Neural progenitor cell (in vitro differentiated cells): ENCODE measurements at regions not wholly inside any gene's neighbourhood (a gene's known extent, or its start where the extent isn't known, plus 50 kb on each side); places are given as distances from the start of the nearest gene placed in this dataset.

ENCODE experiments used
- DNase-seq: peaks from one replicate; pipeline ENCODE4 v3.0.0-alpha.2; 2016; ENCODE audit warnings: low spot score
- H2AFZ ChIP-seq: fragments of 200-600 bp; sonication (generic); replicated peaks from 2 replicates; pipeline ENCODE4 v1.6.1; 2016; ENCODE audit warnings: antibody characterized with exemption
- H3F3A ChIP-seq: fragments of 200-600 bp; sonication (generic); 2 replicates; pipeline ENCODE4 v1.6.1; 2016; ENCODE audit warnings: antibody characterized with exemption, low read depth
- H3K27ac ChIP-seq: fragments of 200-600 bp; sonication (generic); 2 replicates; pipeline ENCODE4 v1.5.1; 2016; ENCODE audit warnings: mild to moderate bottlenecking
- H3K27me3 ChIP-seq: fragments of 200-600 bp; sonication (generic); 2 replicates; pipeline ENCODE4 v1.6.1; 2016; ENCODE audit warnings: mild to moderate bottlenecking, moderate library complexity
- H3K36me3 ChIP-seq: fragments of 200-600 bp; sonication (generic); 2 replicates; pipeline ENCODE4 v1.5.1; 2016
- H3K4me1 ChIP-seq: fragments of 200-600 bp; sonication (generic); 2 replicates; pipeline ENCODE4 v1.6.1; 2016; ENCODE audit warnings: mixed run types
- H3K4me2 ChIP-seq: fragments of 200-600 bp; sonication (generic); 2 replicates; pipeline ENCODE4 v1.6.1; 2016
- H3K4me3 ChIP-seq: fragments of 200-600 bp; sonication (generic); 2 replicates; pipeline ENCODE4 v1.5.1; 2016
- H3K79me2 ChIP-seq: fragments of 200-600 bp; sonication (generic); 2 replicates; pipeline ENCODE4 v1.6.1; 2016; ENCODE audit warnings: low read depth
- H3K9ac ChIP-seq: fragments of 200-600 bp; sonication (generic); 2 replicates; pipeline ENCODE4 v1.6.1; 2016
- H3K9me3 ChIP-seq: fragments of 200-600 bp; sonication (generic); 2 replicates; pipeline ENCODE4 v1.5.1; 2016; ENCODE audit warnings: low read depth
- H4K20me1 ChIP-seq: fragments of 200-600 bp; sonication (generic); 2 replicates; pipeline ENCODE4 v1.6.1; 2016; ENCODE audit warnings: low read depth
- H3K27ac Mint-ChIP-seq: 3 replicates; pipeline ENCODE4 v1.8.0; 2021; ENCODE audit warnings: mixed read lengths
- H3K27me3 Mint-ChIP-seq: 2 replicates; pipeline ENCODE4 v1.8.0; 2022; ENCODE audit warnings: low read depth, mild to moderate bottlenecking, inconsistent platforms, moderate library complexity, mixed read lengths; ENCODE audit not compliant: insufficient read depth
- H3K36me3 Mint-ChIP-seq: 3 replicates; pipeline ENCODE4 v1.8.0; 2021; ENCODE audit warnings: mixed read lengths
- H3K4me1 Mint-ChIP-seq: 3 replicates; pipeline ENCODE4 v1.8.0; 2021; ENCODE audit warnings: mixed read lengths
- H3K4me3 Mint-ChIP-seq: 3 replicates; pipeline ENCODE4 v1.8.0; 2021; ENCODE audit warnings: mild to moderate bottlenecking, moderate library complexity, mixed read lengths
- H3K9me3 Mint-ChIP-seq: 3 replicates; pipeline ENCODE4 v1.8.0; 2020; ENCODE audit warnings: mixed read lengths
- CTCF ChIP-seq: fragments of 200-600 bp; sonication (generic); IDR thresholded peaks from 2 replicates; pipeline ENCODE4 v1.5.1; 2017; ENCODE audit warnings: antibody characterized with exemption, mild to moderate bottlenecking
- EZH2 ChIP-seq: fragments of 200-600 bp; sonication (generic); IDR thresholded peaks from 2 replicates; pipeline ENCODE4 v1.6.1; 2017; ENCODE audit warnings: antibody characterized with exemption, mild to moderate bottlenecking, moderate library complexity
- EZH2phosphoT487 ChIP-seq: fragments of 200-600 bp; sonication (generic); IDR thresholded peaks from 2 replicates; pipeline ENCODE4 v1.6.1; 2017; ENCODE audit warnings: antibody characterized with exemption

GRCh38 chr1:81010126-81010525 is 790.6 kb upstream of the ADGRL2 start:
- Mint-ChIP-seq H3K4me3 (no peak overlapping the region), H3K9me3 (peaks cover 3% of the 10 kb centered on the region), H3K27me3 (peaks cover 2% of the 10 kb centered on the region), H3K4me1 (no peaks in the 10 kb centered on the region), H3K36me3 (no peaks in the 10 kb centered on the region), H3K27ac (no peak overlapping the region)
- Histone ChIP-seq H3K4me1 (peaks cover 9% of the 10 kb centered on the region), H3K27me3 (no peaks in the 10 kb centered on the region), H3K27ac (no peak overlapping the region), H3K36me3 (no peaks in the 10 kb centered on the region), H3K4me2 (no peak overlapping the region), H3F3A (no peaks in the 10 kb centered on the region), H2AFZ (no peak overlapping the region), H3K9me3 (no peaks in the 10 kb centered on the region), H3K9ac (no peak overlapping the region), H3K4me3 (no peak overlapping the region), H4K20me1 (no peaks in the 10 kb centered on the region), H3K79me2 (no peaks in the 10 kb centered on the region)
- no peak for TF ChIP-seq EZH2
- no peak for TF ChIP-seq EZH2phosphoT487
- TF ChIP-seq CTCF, result no peak
- DNase-seq, result no peak

GRCh38 chr1:81008293-81008692 is 792.4 kb upstream of the ADGRL2 start:
- Mint-ChIP-seq H3K9me3 (no peaks in the 10 kb centered on the region), H3K36me3 (no peaks in the 10 kb centered on the region)

GRCh38 chr1:81007024-81007423 is 793.7 kb upstream of the ADGRL2 start:
- no peak overlapping the region for H3K4me3 ChIP-seq
- Mint-ChIP-seq H3K27me3 (peaks cover 2% of the 10 kb centered on the region), H3K4me1 (no peaks in the 10 kb centered on the region), H3K4me3 (no peak overlapping the region), H3K36me3 (no peaks in the 10 kb centered on the region), H3K27ac (no peak overlapping the region), H3K9me3 (no peaks in the 10 kb centered on the region)
- H3K27me3 ChIP-seq, result no peaks in the 10 kb centered on the region
- H3F3A ChIP-seq, result no peaks in the 10 kb centered on the region
- no peak for DNase-seq
- no peaks in the 10 kb centered on the region for H3K9me3 ChIP-seq
- no peaks in the 10 kb centered on the region for H3K36me3 ChIP-seq
- TF ChIP-seq EZH2 (no peak), EZH2phosphoT487 (no peak), CTCF (no peak)
- no peak overlapping the region for H3K4me2 ChIP-seq
- no peaks in the 10 kb centered on the region for H4K20me1 ChIP-seq
- H3K27ac ChIP-seq, result no peak overlapping the region
- no peaks in the 10 kb centered on the region for H3K79me2 ChIP-seq
- H3K9ac ChIP-seq, result no peak overlapping the region
- H2AFZ ChIP-seq, result no peak overlapping the region
- H3K4me1 ChIP-seq, result peaks cover 9% of the 10 kb centered on the region

More at GRCh38 chr1:81008293-81008692, 792.4 kb upstream of the ADGRL2 start:
- DNase-seq, result no peak
- Histone ChIP-seq H3K9me3 (no peaks in the 10 kb centered on the region), H3K79me2 (no peaks in the 10 kb centered on the region), H3K4me1 (peaks cover 9% of the 10 kb centered on the region), H3K27ac (no peak overlapping the region), H4K20me1 (no peaks in the 10 kb centered on the region), H3K4me3 (no peak overlapping the region), H3K36me3 (no peaks in the 10 kb centered on the region), H3F3A (no peaks in the 10 kb centered on the region), H3K9ac (no peak overlapping the region), H3K4me2 (no peak overlapping the region), H2AFZ (no peak overlapping the region), H3K27me3 (no peaks in the 10 kb centered on the region)
- H3K4me1 Mint-ChIP-seq, result no peaks in the 10 kb centered on the region
- TF ChIP-seq EZH2phosphoT487, result no peak
- no peak for TF ChIP-seq EZH2
- TF ChIP-seq CTCF, result no peak
- peaks cover 2% of the 10 kb centered on the region for H3K27me3 Mint-ChIP-seq
- no peak overlapping the region for H3K4me3 Mint-ChIP-seq
- no peak overlapping the region for H3K27ac Mint-ChIP-seq

GRCh38 chr1:81006502-81006901 is 794.2 kb upstream of the ADGRL2 start:
- no peak for TF ChIP-seq CTCF
- no peak for TF ChIP-seq EZH2
- no peak for TF ChIP-seq EZH2phosphoT487
- no peak overlapping the region for H3K4me2 ChIP-seq
- no peaks in the 10 kb centered on the region for H3K36me3 ChIP-seq
- H3K27ac Mint-ChIP-seq, result no peak overlapping the region
- H3K4me1 Mint-ChIP-seq, result no peaks in the 10 kb centered on the region
- H3K4me3 ChIP-seq, result no peak overlapping the region
- H3K27ac ChIP-seq, result no peak overlapping the region
- H3K27me3 Mint-ChIP-seq, result peaks cover 2% of the 10 kb centered on the region
- no peak for DNase-seq
- H3K9me3 Mint-ChIP-seq, result no peaks in the 10 kb centered on the region
- H3K36me3 Mint-ChIP-seq, result no peaks in the 10 kb centered on the region
- no peak overlapping the region for H2AFZ ChIP-seq
- no peaks in the 10 kb centered on the region for H3K79me2 ChIP-seq
- H3K27me3 ChIP-seq, result no peaks in the 10 kb centered on the region
- H3F3A ChIP-seq, result no peaks in the 10 kb centered on the region
- H3K9ac ChIP-seq, result no peak overlapping the region
- H3K4me3 Mint-ChIP-seq, result no peak overlapping the region
- H3K9me3 ChIP-seq, result no peaks in the 10 kb centered on the region
- H3K4me1 ChIP-seq, result peaks cover 9% of the 10 kb centered on the region
- no peaks in the 10 kb centered on the region for H4K20me1 ChIP-seq
